ENCODE measurements at regions not wholly inside any gene's neighbourhood (a gene's known extent, or its start where the extent isn't known, plus 50 kb on each side); places are given as distances from the start of the nearest gene placed in this dataset.
A peak's percentile ranks its signal among the peaks of the same experiment; 100 is the strongest.

- Histone ChIP-seq H3K9me3 (ENCODE audit: control insufficient read depth, insufficient read depth, low read length) (no peaks in the 10 kb centered on the region), H3K4me3 (ENCODE audit: low read depth, low read length) (no peak overlapping the region), H3K27me3 (ENCODE audit: control insufficient read depth, insufficient read depth, low read length) (no peaks in the 10 kb centered on the region), H3K27ac (ENCODE audit: low read depth, low read length) (no peak overlapping the region), H3K36me3 (ENCODE audit: control insufficient read depth, insufficient read depth, low read length) (no peaks in the 10 kb centered on the region), H3K4me1 (ENCODE audit: control insufficient read depth, insufficient read depth, low read length) (no peaks in the 10 kb centered on the region)
- no peak for DNase-seq (ENCODE audit: low read depth in 4 of 6, low spot score in 6 of 6)
- 100% methylated on average over 2 of the region's 3 CpGs for WGBS (ENCODE audit: insufficient coverage)
Observed at GRCh38 chr5:67673180-67673579, 476.6 kb upstream of the CD180 start.

- no peaks in the 10 kb centered on the region for H3K36me3 ChIP-seq (ENCODE audit: control insufficient read depth, insufficient read depth, low read length)
- no peaks in the 10 kb centered on the region for H3K4me1 ChIP-seq (ENCODE audit: control insufficient read depth, insufficient read depth, low read length)
- DNase-seq (ENCODE audit: low read depth in 4 of 6, low spot score in 6 of 6), result no peak
- WGBS (ENCODE audit: insufficient coverage), result 100% methylated on average over 1 of the region's 1 CpG
- no peak overlapping the region for H3K4me3 ChIP-seq (ENCODE audit: low read depth, low read length)
- H3K27ac ChIP-seq (ENCODE audit: low read depth, low read length), result no peak overlapping the region
- H3K9me3 ChIP-seq (ENCODE audit: control insufficient read depth, insufficient read depth, low read length), result no peaks in the 10 kb centered on the region
- H3K27me3 ChIP-seq (ENCODE audit: control insufficient read depth, insufficient read depth, low read length), result no peaks in the 10 kb centered on the region
Observed at GRCh38 chr5:67672636-67673035, 476.0 kb upstream of the CD180 start.

- WGBS (ENCODE audit: insufficient coverage), result no CpG with 5 or more reads among the region's 2 CpGs
- no peaks in the 10 kb centered on the region for H3K4me1 ChIP-seq (ENCODE audit: control insufficient read depth, insufficient read depth, low read length)
- peaks cover 2% of the 10 kb centered on the region for H3K9me3 ChIP-seq (ENCODE audit: control insufficient read depth, insufficient read depth, low read length)
- no peaks in the 10 kb centered on the region for H3K27me3 ChIP-seq (ENCODE audit: control insufficient read depth, insufficient read depth, low read length)
- DNase-seq (ENCODE audit: low read depth in 4 of 6, low spot score in 6 of 6), result no peak
- H3K27ac ChIP-seq (ENCODE audit: low read depth, low read length), result no peak overlapping the region
- H3K36me3 ChIP-seq (ENCODE audit: control insufficient read depth, insufficient read depth, low read length), result no peaks in the 10 kb centered on the region
- H3K4me3 ChIP-seq (ENCODE audit: low read depth, low read length), result no peak overlapping the region
Observed at GRCh38 chr5:67669916-67670315, 473.3 kb upstream of the CD180 start.

DNA sequence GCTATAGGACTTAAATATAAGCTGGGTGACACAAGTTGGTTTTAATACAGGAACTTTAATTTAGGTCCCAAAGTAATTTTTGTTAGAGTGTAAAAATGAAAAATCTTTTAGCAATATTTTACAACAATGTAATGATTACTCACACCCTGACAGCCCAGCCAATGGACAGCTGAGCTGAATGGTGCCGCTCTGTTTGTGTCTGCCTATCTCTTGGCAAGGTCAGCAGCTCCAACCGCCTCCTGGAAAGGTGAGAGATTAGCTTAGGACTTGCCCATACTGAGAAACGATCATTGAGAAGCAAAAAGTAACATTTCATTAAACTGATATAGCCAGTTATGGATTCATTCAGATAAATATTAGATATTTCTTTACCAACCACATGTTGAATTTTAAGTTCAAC, 463.6 kb upstream of the CD180 start:
- no CpG with 5 or more reads among the region's 3 CpGs for WGBS (ENCODE audit: insufficient coverage)
- no peaks in the 10 kb centered on the region for H3K36me3 ChIP-seq (ENCODE audit: control insufficient read depth, insufficient read depth, low read length)
- no peak for DNase-seq (ENCODE audit: low read depth in 4 of 6, low spot score in 6 of 6)

GRCh38 chr5:67659288-67659687, 462.7 kb upstream of the CD180 start:
- Histone ChIP-seq H3K27me3 (ENCODE audit: control insufficient read depth, insufficient read depth, low read length) (no peaks in the 10 kb centered on the region), H3K27ac (ENCODE audit: low read depth, low read length) (no peak overlapping the region), H3K4me1 (ENCODE audit: control insufficient read depth, insufficient read depth, low read length) (no peaks in the 10 kb centered on the region), H3K4me3 (ENCODE audit: low read depth, low read length) (no peak overlapping the region), H3K9me3 (ENCODE audit: control insufficient read depth, insufficient read depth, low read length) (no peaks in the 10 kb centered on the region), H3K36me3 (ENCODE audit: control insufficient read depth, insufficient read depth, low read length) (no peaks in the 10 kb centered on the region)
- WGBS (ENCODE audit: insufficient coverage), result 60% methylated on average over 1 of the region's 6 CpGs
- peak in 1 of 6 donors; percentile 11 for DNase-seq (ENCODE audit: low read depth in 4 of 6, low spot score in 6 of 6)

More for the DNA sequence above, 463.6 kb upstream of the CD180 start:
- Histone ChIP-seq H3K27ac (ENCODE audit: low read depth, low read length) (no peak overlapping the region), H3K4me3 (ENCODE audit: low read depth, low read length) (no peak overlapping the region), H3K9me3 (ENCODE audit: control insufficient read depth, insufficient read depth, low read length) (no peaks in the 10 kb centered on the region), H3K4me1 (ENCODE audit: control insufficient read depth, insufficient read depth, low read length) (no peaks in the 10 kb centered on the region), H3K27me3 (ENCODE audit: control insufficient read depth, insufficient read depth, low read length) (no peaks in the 10 kb centered on the region)

- Histone ChIP-seq H3K9me3 (ENCODE audit: control insufficient read depth, insufficient read depth, low read length) (no peaks in the 10 kb centered on the region), H3K27me3 (ENCODE audit: control insufficient read depth, insufficient read depth, low read length) (no peaks in the 10 kb centered on the region), H3K4me1 (ENCODE audit: control insufficient read depth, insufficient read depth, low read length) (no peaks in the 10 kb centered on the region), H3K36me3 (ENCODE audit: control insufficient read depth, insufficient read depth, low read length) (no peaks in the 10 kb centered on the region), H3K4me3 (ENCODE audit: low read depth, low read length) (no peak overlapping the region), H3K27ac (ENCODE audit: low read depth, low read length) (no peak overlapping the region)
- WGBS (ENCODE audit: insufficient coverage), result no CpG with 5 or more reads among the region's 5 CpGs
- DNase-seq (ENCODE audit: low read depth in 4 of 6, low spot score in 6 of 6), result no peak
Observed at GRCh38 chr5:67657055-67657454, 460.5 kb upstream of the CD180 start.

DNA sequence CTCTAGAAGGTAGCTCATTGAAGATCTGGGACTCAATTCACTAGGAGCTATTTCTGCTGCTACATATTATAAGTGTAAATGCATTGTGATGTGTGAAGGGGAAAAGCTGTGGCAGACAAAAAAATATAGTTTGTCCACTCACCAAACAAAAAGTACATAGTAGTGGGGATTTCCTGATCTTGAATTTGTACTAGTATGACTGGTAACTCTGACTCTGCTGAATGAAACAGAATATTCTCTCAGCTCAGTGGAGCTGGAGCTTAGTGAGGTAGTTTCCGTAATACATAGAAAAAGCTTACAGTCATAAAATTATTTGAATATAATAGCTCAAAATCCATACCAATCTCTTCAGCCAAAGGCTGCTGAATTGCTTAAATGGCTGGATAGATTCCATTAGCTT, 455.6 kb upstream of the CD180 start:
- H3K9me3 ChIP-seq (ENCODE audit: control insufficient read depth, insufficient read depth, low read length), result no peaks in the 10 kb centered on the region
- H3K4me1 ChIP-seq (ENCODE audit: control insufficient read depth, insufficient read depth, low read length), result peaks cover 3% of the 10 kb centered on the region
- WGBS (ENCODE audit: insufficient coverage), result no CpG with 5 or more reads among the region's 1 CpG
- no peak overlapping the region for H3K4me3 ChIP-seq (ENCODE audit: low read depth, low read length)
- H3K27me3 ChIP-seq (ENCODE audit: control insufficient read depth, insufficient read depth, low read length), result no peaks in the 10 kb centered on the region
- DNase-seq (ENCODE audit: low read depth in 4 of 6, low spot score in 6 of 6), result no peak
- H3K36me3 ChIP-seq (ENCODE audit: control insufficient read depth, insufficient read depth, low read length), result no peaks in the 10 kb centered on the region
- no peak overlapping the region for H3K27ac ChIP-seq (ENCODE audit: low read depth, low read length)

GRCh38 chr5:67651180-67651579, 454.6 kb upstream of the CD180 start:
- H3K27ac ChIP-seq (ENCODE audit: low read depth, low read length), result no peak overlapping the region
- no CpG with 5 or more reads among the region's 1 CpG for WGBS (ENCODE audit: insufficient coverage)

DNA sequence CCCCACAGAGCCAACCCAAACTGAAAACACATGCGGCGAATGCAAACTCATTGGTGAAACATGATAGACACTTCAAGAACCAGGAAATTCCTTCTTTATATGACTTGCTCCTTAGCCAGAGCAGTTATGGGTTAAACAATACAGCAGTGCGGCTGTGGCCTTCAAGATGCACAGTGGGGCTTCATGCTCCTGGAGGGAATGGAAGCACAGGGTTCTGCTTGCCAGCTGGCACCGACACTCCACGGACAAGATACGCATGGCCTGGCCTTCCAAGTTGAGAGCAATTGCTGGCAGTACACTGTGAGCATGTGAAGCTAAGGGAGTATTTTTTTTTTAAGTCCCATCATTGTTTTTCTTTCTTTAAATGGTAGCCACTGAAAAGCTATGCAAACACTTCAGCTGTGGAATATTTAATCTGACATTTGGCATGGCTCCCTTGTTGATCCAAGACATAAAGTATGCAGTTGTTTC, 451.6 kb upstream of the CD180 start:
- 52% methylated on average over 4 of the region's 6 CpGs for WGBS (ENCODE audit: insufficient coverage)
- Histone ChIP-seq H3K27ac (ENCODE audit: low read depth, low read length) (no peak overlapping the region), H3K4me3 (ENCODE audit: low read depth, low read length) (no peak overlapping the region), H3K9me3 (ENCODE audit: control insufficient read depth, insufficient read depth, low read length) (peaks cover 4% of the 10 kb centered on the region), H3K4me1 (ENCODE audit: control insufficient read depth, insufficient read depth, low read length) (peaks cover 3% of the 10 kb centered on the region), H3K27me3 (ENCODE audit: control insufficient read depth, insufficient read depth, low read length) (no peaks in the 10 kb centered on the region), H3K36me3 (ENCODE audit: control insufficient read depth, insufficient read depth, low read length) (no peaks in the 10 kb centered on the region)
- DNase-seq (ENCODE audit: low read depth in 4 of 6, low spot score in 6 of 6), result peak in 4 of 6 donors; percentile 20 to 87 (median 47)

More at GRCh38 chr5:67651180-67651579, 454.6 kb upstream of the CD180 start:
- peak in 2 of 6 donors; percentile 50 to 60 for DNase-seq (ENCODE audit: low read depth in 4 of 6, low spot score in 6 of 6)
- Histone ChIP-seq H3K36me3 (ENCODE audit: control insufficient read depth, insufficient read depth, low read length) (no peaks in the 10 kb centered on the region), H3K27me3 (ENCODE audit: control insufficient read depth, insufficient read depth, low read length) (no peaks in the 10 kb centered on the region), H3K9me3 (ENCODE audit: control insufficient read depth, insufficient read depth, low read length) (no peaks in the 10 kb centered on the region), H3K4me3 (ENCODE audit: low read depth, low read length) (no peak overlapping the region), H3K4me1 (ENCODE audit: control insufficient read depth, insufficient read depth, low read length) (peaks cover 3% of the 10 kb centered on the region)

- peaks cover 3% of the 10 kb centered on the region for H3K4me1 ChIP-seq (ENCODE audit: control insufficient read depth, insufficient read depth, low read length)
- no CpG with 5 or more reads among the region's 2 CpGs for WGBS (ENCODE audit: insufficient coverage)
- H3K4me3 ChIP-seq (ENCODE audit: low read depth, low read length), result no peak overlapping the region
- no peak for DNase-seq (ENCODE audit: low read depth in 4 of 6, low spot score in 6 of 6)
- H3K36me3 ChIP-seq (ENCODE audit: control insufficient read depth, insufficient read depth, low read length), result no peaks in the 10 kb centered on the region
- no peak overlapping the region for H3K27ac ChIP-seq (ENCODE audit: low read depth, low read length)
- no peaks in the 10 kb centered on the region for H3K27me3 ChIP-seq (ENCODE audit: control insufficient read depth, insufficient read depth, low read length)
- peaks cover 4% of the 10 kb centered on the region for H3K9me3 ChIP-seq (ENCODE audit: control insufficient read depth, insufficient read depth, low read length)
Observed at GRCh38 chr5:67647772-67648171, 451.2 kb upstream of the CD180 start.

All from spinal cord (tissue), 9 donors.